Heart left ventricle (tissue), 16 donors: ENCODE measurements at regions not wholly inside any gene's neighbourhood (a gene's known extent, or its start where the extent isn't known, plus 50 kb on each side); places are given as distances from the start of the nearest gene placed in this dataset.

Experiments
- ATAC-seq, 4 donors: fragments of 200-7000 bp; cut with Tn5 transposase; one replicate each; pipeline ENCODE4 v1.9.1; 2020 to 2022; ENCODE audit warnings: moderate library complexity in 4 of 4, mild to moderate bottlenecking in 3 of 4, moderate number of reproducible peaks in 1 of 4
- DNase-seq, 5 donors: peaks; one replicate each; pipeline ENCODE4 v3.0.0-alpha.2; 2020
- H3K27ac ChIP-seq, 12 donors: fragments of 200-600 bp; sonication (generic) in 4 of 12; one replicate each; pipeline versions ENCODE4 v1.5.0 to v1.8.0; 2016 to 2022; ENCODE audit warnings: mild to moderate bottlenecking in 2 of 12
- H3K27me3 ChIP-seq, 9 donors: fragments of 200-600 bp; sonication (generic) in 2 of 9; one replicate each; pipeline versions ENCODE4 v1.5.1 to v1.8.0; 2016 to 2022; ENCODE audit warnings: mild to moderate bottlenecking in 3 of 9
- H3K36me3 ChIP-seq, 9 donors: fragments of 200-600 bp; sonication (generic) in 2 of 9; one replicate each; pipeline versions ENCODE4 v1.5.0 to v1.8.0; 2018 to 2022; ENCODE audit warnings: mild to moderate bottlenecking in 2 of 9
- H3K4me1 ChIP-seq, 12 donors: fragments of 200-600 bp; sonication (generic) in 4 of 12; one replicate each; pipeline versions ENCODE4 v1.5.0 to v1.8.0; 2016 to 2022; ENCODE audit warnings: mild to moderate bottlenecking in 3 of 12
- H3K4me3 ChIP-seq, 12 donors: fragments of 200-600 bp; sonication (generic) in 4 of 12; one replicate each; pipeline versions ENCODE4 v1.5.0 to v1.8.0; 2017 to 2022; ENCODE audit warnings: mild to moderate bottlenecking in 9 of 12, moderate library complexity in 4 of 12
- H3K9me3 ChIP-seq, 12 donors: fragments of 200-600 bp; sonication (generic) in 4 of 12; one replicate each; pipeline versions ENCODE4 v1.5.0 to v1.8.0; 2016 to 2022; ENCODE audit warnings: mild to moderate bottlenecking in 1 of 12
- CTCF ChIP-seq, 12 donors: fragments of 200-600 bp; sonication (generic) in 4 of 12; IDR thresholded peaks; one replicate each; pipeline versions ENCODE4 v1.5.0 to v1.8.0; 2018 to 2022; ENCODE audit warnings: antibody characterized with exemption in 12 of 12, mild to moderate bottlenecking in 5 of 12
- POLR2A ChIP-seq, 2 donors: fragments of 450-650 bp; IDR thresholded peaks; one replicate each; pipeline ENCODE4 v1.6.1; 2017; ENCODE audit warnings: antibody characterized with exemption in 2 of 2, mild to moderate bottlenecking in 2 of 2, moderate library complexity in 2 of 2
- WGBS, 4 donors: extraction: QIAGEN DNeasy Blood & Tissue Kit in 2 of 4; methylation state at CpG; one replicate each; pipeline versions ENCODE4 v1.1.5 to v1.1.7; 2013 to 2018; 5-methylcytosine and 5-hydroxymethylcytosine counted together
- intact Hi-C, 10 donors: fragments of 100-400 bp; cut with DNase I; formaldehyde crosslinking; loops; one replicate each; pipeline versions ENCODE4 v1.11.1 to v1.14.2; 2022
- donor health status: ischemic (EF 13 %, LVEDD 7.1; RV severe dilation, severe dysfunction).
- donor health status: healthy with polysubstance abuse.
- donor health status: DM: no; HTN: yes; CAD: no.
- donor health status: DM: no; HTN: no; CAD: no.
- donor health status: ischemic (EF 25% LVEDD 6.9; RV normal size, moderate dysfunction).
- donor health status: ischemic (EF 25% LVEDD 5.7; RV mildly dilated, moderate dysfunction).
- donor health status: healthy.
- donor health status: DM: yes; HTN: yes; CAD: no.
- donor health status: ischemic (EF 35%, LVEDD 5.7; RV mildly dilated, moderate dysfunction).
- donor health status: nonischemic (EF 11% LVEDD 7.7; RV severe dilation, severe dysfunction).
- donor health status: DM: yes; HTN: yes; CAD: no.
- donor health status: PGD.
- donor health status: ischemic (EF 29% LVEDD 5.4; RV normal size, mild dysfunction).
- donor health status: nonischemic (EF 23%, LVEDD 6.1; RV moderate dilation, normal function).

DNA sequence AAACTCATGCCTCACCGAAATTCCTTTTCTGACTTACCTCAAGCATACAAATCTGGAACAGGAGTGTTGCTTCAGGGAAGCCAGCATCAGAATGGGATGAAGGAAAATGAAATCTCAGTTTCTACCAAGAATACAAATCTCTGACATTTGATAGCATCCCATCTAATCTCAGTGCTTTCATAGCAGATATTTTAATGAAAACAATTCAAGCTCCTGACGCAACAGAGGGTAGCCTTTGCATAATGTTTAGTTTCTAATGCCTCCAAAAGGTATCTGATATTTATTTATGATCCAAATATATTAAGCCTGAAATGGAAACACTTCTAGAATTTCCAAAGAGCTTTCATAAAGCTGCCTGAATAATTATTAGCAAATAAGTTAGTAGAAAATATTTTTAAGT, 251.4 kb downstream of the DEPDC1B start:
- ATAC-seq (no peak), DNase-seq (no peak)
- no peaks in the 10 kb centered on the region for H3K36me3 ChIP-seq
- intact Hi-C loops, result no loop called here
- no peak overlapping the region for H3K27ac ChIP-seq
- H3K9me3 ChIP-seq, result peaks cover 0 to 3% (median 0%) of the 10 kb centered on the region in 12 donors
- TF ChIP-seq CTCF (IDR thresholded peaks at IDR 0.05) (no peak), POLR2A (IDR thresholded peaks at IDR 0.05) (no peak)
- H3K27me3 ChIP-seq, result no peaks in the 10 kb centered on the region
- 87 to 95% (median 88%) methylated on average over 2 of the region's 2 CpGs for WGBS, 4 donors
- H3K4me1 ChIP-seq, result no peaks in the 10 kb centered on the region
- H3K4me3 ChIP-seq, result no peak overlapping the region

DNA sequence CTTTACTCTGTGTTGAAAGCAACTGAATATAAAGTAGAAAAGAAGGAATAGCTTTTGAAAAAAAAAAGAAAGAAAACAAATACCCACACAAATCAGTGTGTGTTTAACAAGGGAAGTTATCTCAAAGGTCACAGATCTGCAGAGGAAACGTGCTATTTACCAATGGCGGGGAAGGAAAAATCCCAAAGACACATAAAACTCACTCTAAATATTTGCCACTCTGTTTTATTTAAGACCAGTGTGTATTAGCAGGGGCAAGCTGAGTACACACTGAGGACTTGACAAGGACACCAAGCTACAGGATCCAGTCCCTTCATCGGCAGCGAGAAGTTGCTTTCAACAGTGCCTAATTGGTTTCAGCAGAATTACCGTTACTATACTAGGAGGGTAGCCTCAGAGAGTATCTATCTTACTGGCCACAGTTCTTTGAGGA, 252.5 kb downstream of the DEPDC1B start:
- 80 to 86% (median 83%) methylated on average over 5 of the region's 5 CpGs for WGBS, 4 donors

GRCh38 chr5:60446917-60447316, 253.0 kb downstream of the DEPDC1B start:
- no peaks in the 10 kb centered on the region for H3K27me3 ChIP-seq
- no peak for DNase-seq
- intact Hi-C loops, result no loop called here
- no peaks in the 10 kb centered on the region for H3K36me3 ChIP-seq
- ATAC-seq, result no peak
- WGBS, 4 donors, result 58 to 76% (median 71%) methylated on average over 3 of the region's 3 CpGs
- no peak for TF ChIP-seq CTCF (IDR thresholded peaks at IDR 0.05)
- no peak for TF ChIP-seq POLR2A (IDR thresholded peaks at IDR 0.05)
- no peaks in the 10 kb centered on the region for H3K4me1 ChIP-seq
- H3K4me3 ChIP-seq, result no peak overlapping the region
- H3K27ac ChIP-seq, result no peak overlapping the region
- H3K9me3 ChIP-seq, result peaks cover 0 to 3% (median 0%) of the 10 kb centered on the region in 12 donors

More for the DNA sequence above, 252.5 kb downstream of the DEPDC1B start:
- Histone ChIP-seq H3K4me1 (no peaks in the 10 kb centered on the region), H3K9me3 (peaks cover 0 to 3% (median 0%) of the 10 kb centered on the region in 12 donors), H3K27ac (no peak overlapping the region), H3K27me3 (no peaks in the 10 kb centered on the region), H3K4me3 (no peak overlapping the region), H3K36me3 (no peaks in the 10 kb centered on the region)
- ATAC-seq (no peak), DNase-seq (no peak)
- TF ChIP-seq CTCF (IDR thresholded peaks at IDR 0.05) (no peak), POLR2A (IDR thresholded peaks at IDR 0.05) (no peak)
- intact Hi-C loops, result no loop called here

DNA sequence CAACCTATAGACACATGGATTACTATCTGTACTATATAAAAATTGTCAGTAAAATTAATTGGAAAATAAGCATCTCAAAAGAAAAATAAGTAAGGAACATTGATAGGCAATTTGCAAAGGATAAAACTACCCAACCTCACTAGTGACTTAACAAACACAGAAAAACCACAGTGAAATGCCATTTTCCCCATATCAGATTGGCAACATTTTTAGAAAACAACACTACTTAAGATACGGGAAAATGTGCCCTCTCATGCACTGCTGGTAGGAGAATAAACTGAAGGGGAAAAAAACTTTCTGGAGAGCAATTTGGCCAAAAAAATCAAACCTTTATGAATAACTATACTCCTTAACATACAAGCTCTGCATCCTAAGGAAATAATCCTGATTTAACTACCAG, 254.0 kb downstream of the DEPDC1B start:
- no peaks in the 10 kb centered on the region for H3K27me3 ChIP-seq
- peaks cover 0 to 3% (median 0%) of the 10 kb centered on the region in 12 donors for H3K9me3 ChIP-seq
- no peak for DNase-seq
- no peaks in the 10 kb centered on the region for H3K4me1 ChIP-seq
- no peak for ATAC-seq
- H3K4me3 ChIP-seq, result no peak overlapping the region
- TF ChIP-seq CTCF (IDR thresholded peaks at IDR 0.05) (no peak), POLR2A (IDR thresholded peaks at IDR 0.05) (no peak)
- 59 to 72% (median 68%) methylated on average over 1 of the region's 1 CpG for WGBS, 4 donors
- intact Hi-C loops, result no loop called here
- H3K36me3 ChIP-seq, result no peaks in the 10 kb centered on the region
- no peak overlapping the region for H3K27ac ChIP-seq
